Neutrophil (primary cell): ENCODE measurements at regions not wholly inside any gene's neighbourhood (a gene's known extent, or its start where the extent isn't known, plus 50 kb on each side); places are given as distances from the start of the nearest gene placed in this dataset.

Source experiments
- H3K27ac ChIP-seq: fragments of 200-600 bp; sonication (generic); 2 replicates; pipeline ENCODE4 v1.5.1; 2016; ENCODE audit warnings: mild to moderate bottlenecking, moderate library complexity
- H3K27me3 ChIP-seq: fragments of 200-600 bp; sonication (generic); 2 replicates; pipeline ENCODE4 v1.6.0; 2016; ENCODE audit warnings: mild to moderate bottlenecking
- H3K36me3 ChIP-seq: fragments of 200-600 bp; sonication (generic); 2 replicates; pipeline ENCODE4 v1.5.1; 2017
- H3K4me1 ChIP-seq, 2 experiments: fragments of 200-600 bp in 1 of 2; sonication (generic) in 1 of 2; 1 replicate in 1 of 2; 2 replicates in 1 of 2; pipeline versions ENCODE4 v1.5.1 to v1.6.1; 2013 to 2016; ENCODE audit warnings: low read depth in 1 of 2, low read length in 1 of 2, mild to moderate bottlenecking in 1 of 2, moderate library complexity in 1 of 2; ENCODE audit not compliant: control insufficient read depth in 1 of 2, insufficient read depth in 1 of 2
- H3K4me3 ChIP-seq, 2 experiments: fragments of 200-600 bp in 1 of 2; sonication (generic) in 1 of 2; 1 replicate in 1 of 2; 2 replicates in 1 of 2; pipeline ENCODE4 v1.5.1; 2013 to 2016; ENCODE audit warnings: low read depth in 1 of 2, low read length in 1 of 2, mild to moderate bottlenecking in 1 of 2, moderate library complexity in 1 of 2
- H3K9me3 ChIP-seq: fragments of 200-600 bp; sonication (generic); 2 replicates; pipeline ENCODE4 v1.5.1; 2016
- TF ChIP-seq, protein P1 (sequence below): fragments of 200-600 bp; sonication (generic); IDR thresholded peaks from 2 replicates; pipeline ENCODE4 v1.5.1; 2016; ENCODE audit warnings: antibody characterized with exemption

DNA sequence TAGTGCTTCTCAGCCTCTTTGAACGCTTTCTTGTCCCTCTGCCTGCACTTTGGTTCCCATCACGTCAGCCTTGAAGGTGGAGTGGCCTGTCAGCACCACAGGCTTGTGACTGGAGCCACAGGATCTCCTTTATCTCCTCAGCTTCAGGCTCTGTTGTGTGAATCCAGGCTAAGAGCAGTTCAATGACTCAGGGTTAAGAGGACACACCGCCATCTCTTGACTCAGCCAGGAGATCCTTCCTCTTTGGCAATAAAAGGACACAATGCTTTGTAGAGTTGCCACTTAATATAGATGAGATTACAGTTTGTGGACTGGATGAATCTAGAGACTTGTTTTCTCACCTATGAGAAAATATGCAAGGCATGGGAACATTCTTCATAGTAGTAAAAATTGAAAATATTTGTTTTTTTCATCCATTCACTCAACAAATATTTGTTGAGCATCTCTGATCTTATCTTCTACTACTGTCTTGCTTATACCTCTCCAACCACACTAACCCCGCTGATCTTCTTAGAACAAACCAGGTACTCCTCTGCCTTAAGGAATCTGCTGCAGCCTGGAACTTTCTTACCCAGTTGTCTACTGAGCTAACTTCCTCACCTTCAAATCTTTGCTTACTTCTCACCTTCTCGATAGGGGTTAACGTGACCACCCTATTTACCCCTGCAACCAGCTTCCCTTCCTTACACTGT lies 62.3 kb downstream of the UCHL1 start:
- Histone ChIP-seq H3K4me3 (no peak overlapping the region), H3K27me3 (no peaks in the 10 kb centered on the region), H3K4me1 (no peaks in the 10 kb centered on the region), H3K27ac (no peak overlapping the region), H3K36me3 (no peaks in the 10 kb centered on the region), H3K9me3 (no peaks in the 10 kb centered on the region)
- TF ChIP-seq, protein P1, sequence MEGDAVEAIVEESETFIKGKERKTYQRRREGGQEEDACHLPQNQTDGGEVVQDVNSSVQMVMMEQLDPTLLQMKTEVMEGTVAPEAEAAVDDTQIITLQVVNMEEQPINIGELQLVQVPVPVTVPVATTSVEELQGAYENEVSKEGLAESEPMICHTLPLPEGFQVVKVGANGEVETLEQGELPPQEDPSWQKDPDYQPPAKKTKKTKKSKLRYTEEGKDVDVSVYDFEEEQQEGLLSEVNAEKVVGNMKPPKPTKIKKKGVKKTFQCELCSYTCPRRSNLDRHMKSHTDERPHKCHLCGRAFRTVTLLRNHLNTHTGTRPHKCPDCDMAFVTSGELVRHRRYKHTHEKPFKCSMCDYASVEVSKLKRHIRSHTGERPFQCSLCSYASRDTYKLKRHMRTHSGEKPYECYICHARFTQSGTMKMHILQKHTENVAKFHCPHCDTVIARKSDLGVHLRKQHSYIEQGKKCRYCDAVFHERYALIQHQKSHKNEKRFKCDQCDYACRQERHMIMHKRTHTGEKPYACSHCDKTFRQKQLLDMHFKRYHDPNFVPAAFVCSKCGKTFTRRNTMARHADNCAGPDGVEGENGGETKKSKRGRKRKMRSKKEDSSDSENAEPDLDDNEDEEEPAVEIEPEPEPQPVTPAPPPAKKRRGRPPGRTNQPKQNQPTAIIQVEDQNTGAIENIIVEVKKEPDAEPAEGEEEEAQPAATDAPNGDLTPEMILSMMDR = no peak

DNA sequence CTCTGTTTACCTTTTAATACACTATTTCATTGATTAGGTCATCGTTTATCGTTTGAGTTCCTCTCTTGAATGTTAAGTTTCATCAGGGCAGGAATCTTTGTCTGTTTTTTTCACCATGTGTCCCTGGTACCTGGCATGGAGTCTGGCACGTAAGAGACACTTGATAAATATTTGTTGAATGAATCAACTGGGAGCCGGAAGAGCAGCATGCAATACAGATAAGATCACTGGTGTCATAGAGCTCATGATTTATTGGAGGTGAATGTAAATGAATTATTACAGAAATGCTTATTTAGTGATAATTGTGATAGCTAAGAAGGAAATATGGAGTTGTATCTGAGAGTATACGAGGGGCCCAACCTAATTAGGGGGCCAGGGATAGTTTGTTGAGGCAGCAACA lies 62.8 kb downstream of the UCHL1 start:
- Histone ChIP-seq H3K27me3 (no peaks in the 10 kb centered on the region), H3K4me3 (no peak overlapping the region), H3K4me1 (no peaks in the 10 kb centered on the region), H3K36me3 (no peaks in the 10 kb centered on the region), H3K27ac (no peak overlapping the region), H3K9me3 (no peaks in the 10 kb centered on the region)
- TF ChIP-seq, protein P1 = no peak

DNA sequence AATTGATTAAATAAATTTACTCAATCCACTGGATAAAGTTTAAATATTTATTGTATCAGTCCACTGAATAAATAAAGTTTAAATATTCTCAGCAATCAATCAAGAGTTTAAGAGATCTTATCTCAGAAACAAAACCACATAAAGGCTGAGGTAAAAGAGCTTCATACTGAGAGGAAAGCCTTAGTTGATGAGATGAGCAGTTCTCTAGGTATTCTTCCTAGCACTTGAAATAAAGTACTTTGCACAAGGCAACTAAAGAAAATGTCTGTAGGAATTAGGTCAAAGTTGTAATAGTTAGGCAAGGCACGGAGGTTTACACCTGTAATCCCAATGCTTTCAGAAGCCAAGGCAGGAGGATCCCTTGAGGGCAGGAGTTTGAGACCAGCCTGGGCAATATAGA lies 63.5 kb downstream of the UCHL1 start:
- H3K27ac ChIP-seq = no peak overlapping the region
- H3K27me3 ChIP-seq = no peaks in the 10 kb centered on the region
- no peaks in the 10 kb centered on the region for H3K36me3 ChIP-seq
- no peak overlapping the region for H3K4me3 ChIP-seq
- TF ChIP-seq, protein P1 = no peak
- no peaks in the 10 kb centered on the region for H3K9me3 ChIP-seq
- no peaks in the 10 kb centered on the region for H3K4me1 ChIP-seq

DNA sequence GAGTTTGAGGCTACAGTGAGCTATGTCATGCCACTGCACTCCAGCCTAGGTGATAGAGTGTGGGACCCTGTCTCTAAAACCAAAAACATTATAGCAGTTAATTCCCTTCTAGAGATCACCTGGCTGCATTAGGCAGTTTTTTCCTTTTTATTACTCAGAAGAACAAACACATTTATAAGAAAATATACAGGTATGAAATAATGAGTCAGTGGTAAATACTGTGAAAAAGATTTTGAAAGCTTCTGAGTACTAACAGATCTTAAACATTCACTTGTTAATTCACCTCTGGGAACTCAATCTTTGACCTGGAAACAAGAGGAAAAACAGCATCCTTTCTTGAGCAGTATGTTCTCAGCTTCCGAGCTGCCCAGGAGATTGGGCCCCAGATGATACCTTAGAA lies 64.1 kb downstream of the UCHL1 start:
- TF ChIP-seq, protein P1 = no peak

DNA sequence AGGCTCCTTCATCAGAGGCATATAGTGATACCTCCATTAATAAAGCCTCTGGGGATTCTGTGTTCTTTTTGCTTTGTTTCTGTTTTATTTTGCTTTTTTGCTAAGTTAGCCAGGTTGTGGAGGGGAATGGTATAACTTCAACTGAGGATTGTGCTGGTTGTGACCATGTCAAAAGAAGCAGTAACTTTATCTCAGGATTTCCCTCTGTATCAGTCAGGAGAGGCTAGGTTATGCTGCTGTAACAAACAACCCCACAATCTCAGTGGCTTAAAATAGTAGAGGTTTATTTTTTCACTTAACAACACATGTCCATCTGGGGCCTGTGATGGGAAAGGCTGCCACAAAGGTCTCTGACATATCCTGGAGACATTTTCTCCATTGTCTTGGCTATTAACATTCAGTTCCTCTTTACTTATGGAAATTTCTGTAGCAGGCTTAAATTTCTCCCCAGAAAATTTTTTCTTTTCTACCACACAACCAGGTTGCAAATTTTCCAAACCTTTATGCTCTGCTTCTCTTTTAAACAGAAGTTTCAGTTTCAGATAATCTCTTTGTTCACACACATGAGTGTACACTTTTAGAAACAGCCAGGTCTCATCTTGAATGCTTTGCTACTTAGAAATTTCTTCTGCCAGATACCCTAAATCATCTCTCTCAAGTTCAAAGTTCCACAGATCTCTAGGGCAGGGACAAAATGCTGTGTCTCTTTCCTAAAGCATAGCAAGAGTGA lies 64.7 kb downstream of the UCHL1 start:
- TF ChIP-seq, protein P1 = no peak
- H3K27me3 ChIP-seq = no peaks in the 10 kb centered on the region
- no peaks in the 10 kb centered on the region for H3K36me3 ChIP-seq
- H3K4me3 ChIP-seq = no peak overlapping the region
- H3K9me3 ChIP-seq = no peaks in the 10 kb centered on the region
- H3K27ac ChIP-seq = no peak overlapping the region
- no peaks in the 10 kb centered on the region for H3K4me1 ChIP-seq

More for the DNA sequence above, 64.1 kb downstream of the UCHL1 start:
- H3K27ac ChIP-seq = no peak overlapping the region
- H3K9me3 ChIP-seq = no peaks in the 10 kb centered on the region
- no peaks in the 10 kb centered on the region for H3K4me1 ChIP-seq
- no peaks in the 10 kb centered on the region for H3K36me3 ChIP-seq
- no peak overlapping the region for H3K4me3 ChIP-seq
- no peaks in the 10 kb centered on the region for H3K27me3 ChIP-seq
